Calu3 (cell line): ENCODE measurements at regions not wholly inside any gene's neighbourhood (a gene's known extent, or its start where the extent isn't known, plus 50 kb on each side); places are given as distances from the start of the nearest gene placed in this dataset.

Experiments
- BruUV-seq: library from RNA; stranded (reverse); fragments of 400-500 nt; replicated peaks from 2 replicates; lab custom pipeline; 2021; lab: Mats Ljungman, UMichigan
- CTCF ChIA-PET: fragments of 300-600 bp; sonication (Branson Sonifier 250); formaldehyde crosslinking; loops from one replicate; lab custom pipeline; 2022; ENCODE audit warnings: antibody characterized with exemption; lab: Charles Lee
- DNase-seq: peaks from one replicate; pipeline ENCODE4 v3.0.0; 2022
- H3K27ac Mint-ChIP-seq: one replicate; pipeline ENCODE4 v1.8.0; 2022; ENCODE audit warnings: mixed read lengths; ENCODE audit not compliant: unreplicated experiment
- H3K27me3 Mint-ChIP-seq: one replicate; pipeline ENCODE4 v1.8.0; 2022; ENCODE audit warnings: mixed read lengths; ENCODE audit not compliant: unreplicated experiment
- H3K36me3 Mint-ChIP-seq: one replicate; pipeline ENCODE4 v1.8.0; 2022; ENCODE audit warnings: mild to moderate bottlenecking, moderate library complexity, mixed read lengths; ENCODE audit not compliant: insufficient read depth, unreplicated experiment
- H3K4me1 Mint-ChIP-seq: one replicate; pipeline ENCODE4 v1.8.0; 2022; ENCODE audit warnings: mild to moderate bottlenecking, low read depth, mixed read lengths; ENCODE audit not compliant: unreplicated experiment
- H3K4me3 Mint-ChIP-seq: one replicate; pipeline ENCODE4 v1.8.0; 2022; ENCODE audit warnings: mild to moderate bottlenecking, low read depth, moderate library complexity, mixed read lengths; ENCODE audit not compliant: unreplicated experiment
- H3K9me3 Mint-ChIP-seq: one replicate; pipeline ENCODE4 v1.8.0; 2022; ENCODE audit warnings: low read depth, mixed read lengths; ENCODE audit not compliant: unreplicated experiment
- CTCF ChIP-seq: fragments of 200-600 bp; IDR thresholded peaks from one replicate; pipeline ENCODE4 v1.8.0; 2022; ENCODE audit warnings: antibody characterized with exemption; ENCODE audit not compliant: unreplicated experiment
- intact Hi-C: fragments of 100-400 bp; cut with micrococcal nuclease; formaldehyde crosslinking; loops from one replicate; pipeline ENCODE4 v1.10.0; 2022; ENCODE audit not compliant: unreplicated experiment

GRCh38 chr4:127084666-127085065 lies 548.1 kb upstream of the INTU start:
- H3K4me3 Mint-ChIP-seq, result no peak overlapping the region
- H3K4me1 Mint-ChIP-seq, result no peaks in the 10 kb centered on the region
- H3K27me3 Mint-ChIP-seq, result no peaks in the 10 kb centered on the region
- no peaks in the 10 kb centered on the region for H3K36me3 Mint-ChIP-seq
- no TSS peak for BruUV-seq
- no peaks in the 10 kb centered on the region for H3K9me3 Mint-ChIP-seq
- DNase-seq, result no peak
- CTCF ChIA-PET, result no interaction called here
- H3K27ac Mint-ChIP-seq, result no peak overlapping the region
- no peak for TF ChIP-seq CTCF
- intact Hi-C loops, result no loop called here

GRCh38 chr4:127097061-127097460 lies 535.7 kb upstream of the INTU start:
- intact Hi-C loops, result no loop called here
- no peak overlapping the region for H3K4me3 Mint-ChIP-seq
- CTCF ChIA-PET, result no interaction called here
- TF ChIP-seq CTCF, result no peak
- no peaks in the 10 kb centered on the region for H3K9me3 Mint-ChIP-seq
- H3K4me1 Mint-ChIP-seq, result no peaks in the 10 kb centered on the region
- DNase-seq, result no peak
- BruUV-seq, result no TSS peak
- H3K27ac Mint-ChIP-seq, result no peak overlapping the region
- H3K27me3 Mint-ChIP-seq, result no peaks in the 10 kb centered on the region
- H3K36me3 Mint-ChIP-seq, result no peaks in the 10 kb centered on the region

DNA sequence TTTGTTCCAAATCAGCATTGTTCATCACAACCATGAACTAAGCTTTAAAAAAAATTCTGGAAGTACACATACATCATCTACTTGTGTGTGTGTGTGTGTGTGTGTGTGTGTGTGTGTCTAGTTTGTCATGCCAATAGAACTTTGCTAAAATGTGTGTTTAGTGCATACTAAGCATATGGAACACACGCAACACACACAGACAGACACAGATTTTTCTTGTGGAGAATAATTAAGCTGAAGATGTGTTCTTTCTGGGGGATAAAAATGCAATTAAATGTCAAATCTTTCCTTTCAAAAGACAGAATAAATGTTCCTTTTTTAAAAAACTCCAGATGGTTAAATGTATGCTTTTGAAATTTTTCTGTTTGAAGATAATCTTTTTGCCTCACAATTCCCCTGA lies 530.4 kb upstream of the INTU start:
- Mint-ChIP-seq H3K4me1 (no peaks in the 10 kb centered on the region), H3K9me3 (peaks cover 6% of the 10 kb centered on the region), H3K27ac (no peak overlapping the region), H3K4me3 (no peak overlapping the region), H3K27me3 (no peaks in the 10 kb centered on the region), H3K36me3 (no peaks in the 10 kb centered on the region)
- no TSS peak for BruUV-seq
- no peak for DNase-seq
- CTCF ChIA-PET, result interaction anchor here (0.9 kb wide), 1 partner anchor 33 kb away, joined by 3 read pairs; no protein-coding TSS in a partner anchor
- intact Hi-C loops, result no loop called here
- no peak for TF ChIP-seq CTCF

GRCh38 chr4:127103681-127104115 lies 529.1 kb upstream of the INTU start:
- intact Hi-C loops, result no loop called here
- Mint-ChIP-seq H3K27ac (no peak overlapping the region), H3K4me3 (no peak overlapping the region), H3K27me3 (no peaks in the 10 kb centered on the region), H3K9me3 (peaks cover 16% of the 10 kb centered on the region), H3K36me3 (no peaks in the 10 kb centered on the region), H3K4me1 (no peaks in the 10 kb centered on the region)
- DNase-seq, result no peak
- no TSS peak for BruUV-seq
- TF ChIP-seq CTCF, result no peak
- CTCF ChIA-PET, result no interaction called here
